Sigmoid colon (tissue), 6 donors: ENCODE measurements at regions not wholly inside any gene's neighbourhood (a gene's known extent, or its start where the extent isn't known, plus 50 kb on each side); places are given as distances from the start of the nearest gene placed in this dataset.

Experiments used
- DNase-seq: peaks from one replicate; pipeline ENCODE4 v3.0.0-alpha.2; 2019
- H3K27ac ChIP-seq, 4 donors: fragments of 200-600 bp; sonication (generic); one replicate each; pipeline ENCODE4 v1.5.1; 2016 to 2019; ENCODE audit warnings: mild to moderate bottlenecking in 1 of 4
- H3K27me3 ChIP-seq, 3 donors: fragments of 200-600 bp; sonication (generic); one replicate each; pipeline ENCODE4 v1.5.1; 2019; ENCODE audit warnings: mild to moderate bottlenecking in 1 of 3
- H3K36me3 ChIP-seq, 4 donors: fragments of 200-600 bp; sonication (generic); one replicate each; pipeline ENCODE4 v1.5.1; 2016 to 2019
- H3K4me1 ChIP-seq, 4 donors: fragments of 200-600 bp; sonication (generic); one replicate each; pipeline ENCODE4 v1.5.1; 2017 to 2019
- H3K4me3 ChIP-seq, 4 donors: fragments of 200-600 bp; sonication (generic); one replicate each; pipeline ENCODE4 v1.5.1; 2017 to 2019; ENCODE audit warnings: mild to moderate bottlenecking in 2 of 4, moderate library complexity in 1 of 4
- H3K9me3 ChIP-seq, 4 donors: fragments of 200-600 bp in 3 of 4; sonication (generic) in 3 of 4; one replicate each; pipeline versions ENCODE4 v1.5.1 to v1.6.1; 2013 to 2019
- EP300 ChIP-seq, 4 donors: sonication (generic); formaldehyde crosslinking; IDR thresholded peaks; one replicate each; pipeline ENCODE4 v1.6.1; 2017; ENCODE audit warnings: antibody characterized with exemption in 4 of 4
- POLR2A ChIP-seq, 2 donors: fragments of 450-650 bp; IDR thresholded peaks; one replicate each; pipeline ENCODE4 v1.6.1; 2016; ENCODE audit warnings: antibody characterized with exemption in 2 of 2, mild to moderate bottlenecking in 2 of 2, moderate library complexity in 2 of 2
- POLR2AphosphoS5 ChIP-seq, 4 donors: sonication (generic); formaldehyde crosslinking; IDR thresholded peaks; one replicate each; pipeline ENCODE4 v1.6.1; 2017; ENCODE audit warnings: antibody characterized with exemption in 4 of 4
- WGBS, 2 donors: extraction: QIAGEN DNeasy Blood & Tissue Kit; methylation state at CpG; one replicate each; pipeline ENCODE4 v1.1.7; 2013; 5-methylcytosine and 5-hydroxymethylcytosine counted together
- intact Hi-C: fragments of 100-400 bp; cut with DNase I; formaldehyde crosslinking; loops from one replicate; pipeline ENCODE4 v1.15.1; 2023
- TF ChIP-seq, protein P1 (sequence below), 4 experiments: fragments of 450-650 bp in 3 of 4; fragments of 200-600 bp in 1 of 4; IDR thresholded peaks; one replicate each; pipeline ENCODE4 v1.5.1; 2016 to 2019; ENCODE audit warnings: antibody characterized with exemption in 4 of 4, mild to moderate bottlenecking in 3 of 4, moderate library complexity in 2 of 4
- donor health status: healthy with polysubstance abuse.
- donor health status: healthy.

- H3K4me3 ChIP-seq = no peak overlapping the region
- no peaks in the 10 kb centered on the region for H3K36me3 ChIP-seq
- H3K4me1 ChIP-seq = no peaks in the 10 kb centered on the region
- H3K27ac ChIP-seq = no peak overlapping the region
- H3K9me3 ChIP-seq = no peaks in the 10 kb centered on the region
- DNase-seq = no peak
- intact Hi-C loops = no loop called here
- WGBS, 2 donors = 56 to 63% methylated on average over 6 of the region's 6 CpGs
- TF ChIP-seq EP300 (IDR thresholded peaks at IDR 0.05) (no peak), POLR2AphosphoS5 (IDR thresholded peaks at IDR 0.05) (no peak), POLR2A (IDR thresholded peaks at IDR 0.05) (no peak)
- TF ChIP-seq, protein P1, sequence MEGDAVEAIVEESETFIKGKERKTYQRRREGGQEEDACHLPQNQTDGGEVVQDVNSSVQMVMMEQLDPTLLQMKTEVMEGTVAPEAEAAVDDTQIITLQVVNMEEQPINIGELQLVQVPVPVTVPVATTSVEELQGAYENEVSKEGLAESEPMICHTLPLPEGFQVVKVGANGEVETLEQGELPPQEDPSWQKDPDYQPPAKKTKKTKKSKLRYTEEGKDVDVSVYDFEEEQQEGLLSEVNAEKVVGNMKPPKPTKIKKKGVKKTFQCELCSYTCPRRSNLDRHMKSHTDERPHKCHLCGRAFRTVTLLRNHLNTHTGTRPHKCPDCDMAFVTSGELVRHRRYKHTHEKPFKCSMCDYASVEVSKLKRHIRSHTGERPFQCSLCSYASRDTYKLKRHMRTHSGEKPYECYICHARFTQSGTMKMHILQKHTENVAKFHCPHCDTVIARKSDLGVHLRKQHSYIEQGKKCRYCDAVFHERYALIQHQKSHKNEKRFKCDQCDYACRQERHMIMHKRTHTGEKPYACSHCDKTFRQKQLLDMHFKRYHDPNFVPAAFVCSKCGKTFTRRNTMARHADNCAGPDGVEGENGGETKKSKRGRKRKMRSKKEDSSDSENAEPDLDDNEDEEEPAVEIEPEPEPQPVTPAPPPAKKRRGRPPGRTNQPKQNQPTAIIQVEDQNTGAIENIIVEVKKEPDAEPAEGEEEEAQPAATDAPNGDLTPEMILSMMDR (IDR thresholded peaks at IDR 0.05) = no peak
- no peaks in the 10 kb centered on the region for H3K27me3 ChIP-seq
Measured at GRCh38 chr16:81148277-81148676, 52.1 kb upstream of the GCSH start.
